ENCODE measurements at regions not wholly inside any gene's neighbourhood (a gene's known extent, or its start where the extent isn't known, plus 50 kb on each side); places are given as distances from the start of the nearest gene placed in this dataset.
A peak's percentile ranks its signal among the peaks of the same experiment; 100 is the strongest.
"Not testable (repeated sequence)": the region's sequence is repeated elsewhere in the genome, so short reads cannot be mapped to it uniquely, and the experiment has no call there.

DNA sequence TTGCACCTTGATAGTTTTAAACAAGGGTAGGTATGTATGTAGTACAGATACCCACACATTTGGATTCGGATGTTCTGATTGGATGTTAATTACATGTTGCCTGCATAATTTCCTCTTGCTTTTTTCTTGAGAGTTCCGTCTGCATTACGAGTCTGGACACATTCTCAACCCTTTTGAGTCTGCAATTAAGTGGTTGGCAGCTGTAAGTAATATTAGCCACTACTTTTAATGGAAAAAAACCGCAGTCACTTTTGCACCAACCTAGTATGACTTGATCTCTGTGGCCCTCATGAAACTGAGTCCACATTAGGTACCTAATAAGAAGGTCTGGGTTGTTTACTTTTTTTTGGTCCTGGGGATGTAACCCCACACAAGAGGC lies 217.3 kb downstream of the VAPA start:
- Mint-ChIP-seq H3K4me3 (ENCODE audit: unreplicated experiment) (no peak overlapping the region), H3K27me3 (ENCODE audit: insufficient read depth, unreplicated experiment) (no peaks in the 10 kb centered on the region), H3K36me3 (ENCODE audit: insufficient read depth, unreplicated experiment) (no peaks in the 10 kb centered on the region), H3K27ac (ENCODE audit: low read depth, unreplicated experiment) (no peak overlapping the region), H3K4me1 (ENCODE audit: insufficient read depth, unreplicated experiment) (no peaks in the 10 kb centered on the region), H3K9me3 (ENCODE audit: unreplicated experiment) (no peaks in the 10 kb centered on the region)
- intact Hi-C loops (cut with micrococcal nuclease): no loop called here
- POLR2A ChIA-PET: no interaction called here
- no peak for TF ChIP-seq CTCF (IDR thresholded peaks at IDR 0.05; ENCODE audit: unreplicated experiment)
- CTCF ChIA-PET: interaction anchor here (1.2 kb wide), 1 partner anchor 389 kb away, joined by 3 read pairs; no protein-coding TSS in a partner anchor
- DNase-seq (ENCODE audit: unreplicated experiment): no peak
- no TSS peak for BruUV-seq (replicated peaks)

- no peaks in the 10 kb centered on the region for H3K4me1 Mint-ChIP-seq (ENCODE audit: insufficient read depth, unreplicated experiment)
- ChIA-PET CTCF (interaction anchor here (1.2 kb wide), 1 partner anchor 388 kb away, joined by 3 read pairs; no protein-coding TSS in a partner anchor), POLR2A (no interaction called here)
- H3K36me3 Mint-ChIP-seq (ENCODE audit: insufficient read depth, unreplicated experiment): no peaks in the 10 kb centered on the region
- no TSS peak for BruUV-seq (replicated peaks)
- no peak for TF ChIP-seq CTCF (IDR thresholded peaks at IDR 0.05; ENCODE audit: unreplicated experiment)
- H3K27ac Mint-ChIP-seq (ENCODE audit: low read depth, unreplicated experiment): no peak overlapping the region
- intact Hi-C loops (cut with micrococcal nuclease): no loop called here
- no peaks in the 10 kb centered on the region for H3K9me3 Mint-ChIP-seq (ENCODE audit: unreplicated experiment)
- no peak for DNase-seq (ENCODE audit: unreplicated experiment)
- peak overlapping the region; percentile 29 for H3K4me3 Mint-ChIP-seq (ENCODE audit: unreplicated experiment)
- no peaks in the 10 kb centered on the region for H3K27me3 Mint-ChIP-seq (ENCODE audit: insufficient read depth, unreplicated experiment)
Measured at GRCh38 chr18:10131460-10132395, 217.9 kb downstream of the VAPA start.

DNA sequence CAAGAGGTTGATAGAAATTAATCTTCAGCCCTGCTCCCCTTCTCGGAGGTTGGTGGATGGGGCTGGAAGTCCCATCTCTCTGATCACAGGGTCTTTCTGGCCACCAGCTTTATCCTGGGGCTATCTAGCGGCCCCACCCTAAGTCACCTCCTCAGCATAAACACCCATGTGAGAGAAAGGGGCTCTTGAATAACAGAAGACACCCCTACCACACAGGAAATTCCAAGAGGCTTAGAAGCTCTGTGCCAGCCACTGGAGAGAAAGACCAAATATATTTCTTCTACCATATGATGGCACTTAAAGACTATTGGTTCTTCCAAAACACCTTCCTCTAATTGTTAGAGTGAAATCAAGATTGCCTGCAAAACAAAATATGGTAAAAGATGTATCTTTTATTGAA lies 219.7 kb downstream of the VAPA start:
- Mint-ChIP-seq H3K36me3 (ENCODE audit: insufficient read depth, unreplicated experiment) (no peaks in the 10 kb centered on the region), H3K27ac (ENCODE audit: low read depth, unreplicated experiment) (no peak overlapping the region), H3K9me3 (ENCODE audit: unreplicated experiment) (no peaks in the 10 kb centered on the region), H3K4me3 (ENCODE audit: unreplicated experiment) (no peak overlapping the region), H3K4me1 (ENCODE audit: insufficient read depth, unreplicated experiment) (no peaks in the 10 kb centered on the region), H3K27me3 (ENCODE audit: insufficient read depth, unreplicated experiment) (no peaks in the 10 kb centered on the region)
- TF ChIP-seq CTCF (IDR thresholded peaks at IDR 0.05; ENCODE audit: unreplicated experiment): no peak
- intact Hi-C loops (cut with micrococcal nuclease): no loop called here
- no TSS peak for BruUV-seq (replicated peaks)
- ChIA-PET POLR2A (no interaction called here), CTCF (interaction anchor here (0.6 to 1.0 kb wide), 2 partner anchors 16 to 1861 kb away, joined by 3 to 5 read pairs; no protein-coding TSS in a partner anchor)
- no peak for DNase-seq (ENCODE audit: unreplicated experiment)

DNA sequence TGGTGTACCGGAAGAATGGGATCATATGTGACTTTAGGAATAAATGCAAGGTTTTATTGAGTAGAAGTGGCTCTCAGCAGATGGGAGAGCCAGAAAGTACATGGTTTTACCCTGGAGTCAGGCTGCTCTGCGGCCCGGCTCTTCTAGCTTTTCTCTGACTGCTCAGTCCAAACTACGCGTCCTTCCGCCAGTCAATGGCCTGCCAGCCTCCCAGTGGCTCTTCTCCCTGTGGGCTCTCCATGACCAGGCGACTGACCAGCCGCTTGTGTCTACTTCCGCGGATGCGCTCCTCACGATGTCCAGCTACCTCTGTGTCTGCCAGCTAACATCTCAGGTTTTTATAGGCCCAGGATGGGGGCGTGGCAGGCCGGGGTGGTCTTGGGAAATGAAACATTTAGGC lies 220.4 kb downstream of the VAPA start:
- ChIA-PET CTCF (no interaction called here), POLR2A (interaction anchor here (0.6 kb wide), 1 partner anchor 29 kb away, joined by 3 read pairs; no protein-coding TSS in a partner anchor)
- DNase-seq (ENCODE audit: unreplicated experiment): no peak
- intact Hi-C loops (cut with micrococcal nuclease): no loop called here
- no peaks in the 10 kb centered on the region for H3K4me1 Mint-ChIP-seq (ENCODE audit: insufficient read depth, unreplicated experiment)
- no peaks in the 10 kb centered on the region for H3K9me3 Mint-ChIP-seq (ENCODE audit: unreplicated experiment)
- BruUV-seq (replicated peaks): no TSS peak
- no peaks in the 10 kb centered on the region for H3K36me3 Mint-ChIP-seq (ENCODE audit: insufficient read depth, unreplicated experiment)
- no peaks in the 10 kb centered on the region for H3K27me3 Mint-ChIP-seq (ENCODE audit: insufficient read depth, unreplicated experiment)
- H3K27ac Mint-ChIP-seq (ENCODE audit: low read depth, unreplicated experiment): no peak overlapping the region
- no peak for TF ChIP-seq CTCF (IDR thresholded peaks at IDR 0.05; ENCODE audit: unreplicated experiment)
- H3K4me3 Mint-ChIP-seq (ENCODE audit: unreplicated experiment): no peak overlapping the region

DNA sequence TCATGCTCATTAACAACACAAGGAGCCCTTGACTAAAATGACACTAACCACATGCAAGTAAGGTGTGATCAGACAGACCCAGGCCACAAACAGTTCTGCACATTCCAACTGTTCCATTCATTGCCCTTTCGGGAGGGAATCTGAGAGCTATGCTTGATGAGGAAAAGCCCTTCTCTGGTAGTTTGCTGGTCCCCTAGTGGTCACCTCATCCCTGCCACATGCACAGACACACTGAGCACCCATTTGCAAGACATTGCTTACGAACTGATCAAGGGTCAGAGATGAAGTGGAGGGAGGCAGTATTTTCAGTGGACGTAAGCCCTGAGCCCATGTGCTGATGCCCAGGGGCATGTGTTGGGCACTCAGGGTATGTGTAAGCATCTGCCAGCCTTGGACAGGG lies 220.9 kb downstream of the VAPA start:
- H3K36me3 Mint-ChIP-seq (ENCODE audit: insufficient read depth, unreplicated experiment); H3K9me3 Mint-ChIP-seq (ENCODE audit: unreplicated experiment); H3K27ac Mint-ChIP-seq (ENCODE audit: low read depth, unreplicated experiment); BruUV-seq (replicated peaks); POLR2A ChIA-PET; DNase-seq (ENCODE audit: unreplicated experiment); CTCF ChIA-PET; H3K4me1 Mint-ChIP-seq (ENCODE audit: insufficient read depth, unreplicated experiment); H3K27me3 Mint-ChIP-seq (ENCODE audit: insufficient read depth, unreplicated experiment); H3K4me3 Mint-ChIP-seq (ENCODE audit: unreplicated experiment); intact Hi-C loops (cut with micrococcal nuclease): not testable (repeated sequence)
